ENCODE measurements at regions not wholly inside any gene's neighbourhood (a gene's known extent, or its start where the extent isn't known, plus 50 kb on each side); places are given as distances from the start of the nearest gene placed in this dataset.

DNA sequence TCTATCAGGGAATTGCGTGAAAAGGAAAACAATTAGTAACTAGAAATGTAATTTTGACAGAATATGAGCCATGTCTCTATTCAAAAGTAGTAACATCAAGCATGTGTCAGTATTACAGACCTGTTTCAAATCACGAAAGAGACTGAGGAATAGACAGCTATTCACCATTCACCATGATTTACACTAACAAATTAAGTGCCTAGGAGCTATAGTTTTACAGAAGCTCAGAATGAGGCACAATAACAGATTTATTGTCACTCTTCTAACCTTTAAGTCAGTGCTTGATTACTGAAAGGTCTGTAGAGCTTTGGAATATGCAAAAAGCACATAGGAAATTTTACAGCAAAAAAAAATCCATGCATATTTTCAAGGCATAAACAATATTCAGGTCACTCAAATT, 208.2 kb downstream of the SLCO4C1 start:
- TF ChIP-seq ZFP3 (CRISPR knock-in tag; IDR thresholded peaks at IDR 0.05) (no peak), RARB (CRISPR knock-in tag; IDR thresholded peaks at IDR 0.05) (no peak), ZNF8 (CRISPR knock-in tag; IDR thresholded peaks at IDR 0.05) (no peak)
